ENCODE measurements at regions not wholly inside any gene's neighbourhood (a gene's known extent, or its start where the extent isn't known, plus 50 kb on each side); places are given as distances from the start of the nearest gene placed in this dataset.

GRCh38 chr3:94643400-94643799 lies 580.5 kb downstream of the NSUN3 start:
- intact Hi-C loops (cut with micrococcal nuclease) = no loop called here
- H3K79me2 ChIP-seq (ENCODE audit: control insufficient read depth, insufficient read depth, low read length) = no peaks in the 10 kb centered on the region
- DNase-seq (no peak), ATAC-seq (ENCODE audit: low read depth) (no peak)
- H3K4me1 ChIP-seq (ENCODE audit: control insufficient read depth in 2 of 2, insufficient read depth in 2 of 2, low read length in 2 of 2) = no peaks in the 10 kb centered on the region
- H3K4me3 Mint-ChIP-seq = no peak overlapping the region
- no peaks in the 10 kb centered on the region for H3K4me1 Mint-ChIP-seq
- no peaks in the 10 kb centered on the region for H3K27me3 Mint-ChIP-seq
- H3K27ac Mint-ChIP-seq = no peak overlapping the region
- WGBS (ENCODE audit: insufficient coverage) = 93% methylated on average over 3 of the region's 3 CpGs
- H3K9me3 Mint-ChIP-seq (ENCODE audit: insufficient read depth) = peaks cover 7% of the 10 kb centered on the region
- H3K36me3 ChIP-seq (replicated peaks in 1 of 2; ENCODE audit: control extremely low read depth in 1 of 2, control insufficient read depth in 1 of 2, extremely low read depth in 1 of 2, insufficient read depth in 2 of 2, low read length in 1 of 2) = no peaks in the 10 kb centered on the region
- H3K27ac ChIP-seq (ENCODE audit: low read length in 2 of 2) = no peak overlapping the region
- no peak for TF ChIP-seq EZH2 (IDR thresholded peaks at IDR 0.05; ENCODE audit: borderline replicate concordance, insufficient read depth, low read depth, low read length, poor library complexity, severe bottlenecking)
- no peak for TF ChIP-seq CTCF (IDR thresholded peaks at IDR 0.05)
- ChIA-PET CTCF (no interaction called here), POLR2A (no interaction called here)
- no peaks in the 10 kb centered on the region for H4K20me1 ChIP-seq (ENCODE audit: control insufficient read depth, insufficient read depth, low read length, poor library complexity, severe bottlenecking)
- H3K9me3 ChIP-seq (ENCODE audit: control extremely low read depth in 1 of 3, control insufficient read depth in 2 of 3, insufficient read depth in 1 of 3, low read length in 2 of 3) = peaks cover 0 to 10% (median 3%) of the 10 kb centered on the region in 3 donors
- no peak overlapping the region for H2AFZ ChIP-seq (ENCODE audit: insufficient read depth, low read depth, low read length, poor library complexity, severe bottlenecking)
- no peak overlapping the region for H3K9ac ChIP-seq (ENCODE audit: low read length)
- no peak overlapping the region for H3K4me3 ChIP-seq (ENCODE audit: control extremely low read depth in 1 of 5, extremely low read depth in 1 of 5, insufficient read depth in 1 of 5, low read depth in 2 of 5, low read length in 4 of 5)
- H3K27me3 ChIP-seq (replicated peaks in 1 of 4; ENCODE audit: control extremely low read depth in 1 of 4, control insufficient read depth in 3 of 4, insufficient read depth in 4 of 4, low read length in 3 of 4) = no peaks in the 10 kb centered on the region
- no peak overlapping the region for H3K4me2 ChIP-seq (replicated peaks; ENCODE audit: low read depth, low read length, poor library complexity, severe bottlenecking)

- no peaks in the 10 kb centered on the region for H3K27me3 ChIP-seq (replicated peaks in 1 of 4; ENCODE audit: control extremely low read depth in 1 of 4, control insufficient read depth in 3 of 4, insufficient read depth in 4 of 4, low read length in 3 of 4)
- no peaks in the 10 kb centered on the region for H3K79me2 ChIP-seq (ENCODE audit: control insufficient read depth, insufficient read depth, low read length)
- no peak overlapping the region for H2AFZ ChIP-seq (ENCODE audit: insufficient read depth, low read depth, low read length, poor library complexity, severe bottlenecking)
- H3K9ac ChIP-seq (ENCODE audit: low read length) = no peak overlapping the region
- ChIA-PET POLR2A (no interaction called here), CTCF (no interaction called here)
- H3K9me3 Mint-ChIP-seq (ENCODE audit: insufficient read depth) = peaks cover 4% of the 10 kb centered on the region
- no peaks in the 10 kb centered on the region for H3K27me3 Mint-ChIP-seq
- no peaks in the 10 kb centered on the region for H3K4me1 ChIP-seq (ENCODE audit: control insufficient read depth in 2 of 2, insufficient read depth in 2 of 2, low read length in 2 of 2)
- intact Hi-C loops (cut with micrococcal nuclease) = no loop called here
- H4K20me1 ChIP-seq (ENCODE audit: control insufficient read depth, insufficient read depth, low read length, poor library complexity, severe bottlenecking) = no peaks in the 10 kb centered on the region
- H3K27ac ChIP-seq (ENCODE audit: low read length in 2 of 2) = no peak overlapping the region
- TF ChIP-seq EZH2 (IDR thresholded peaks at IDR 0.05; ENCODE audit: borderline replicate concordance, insufficient read depth, low read depth, low read length, poor library complexity, severe bottlenecking) (no peak), CTCF (IDR thresholded peaks at IDR 0.05) (no peak)
- H3K4me1 Mint-ChIP-seq = no peaks in the 10 kb centered on the region
- H3K4me2 ChIP-seq (replicated peaks; ENCODE audit: low read depth, low read length, poor library complexity, severe bottlenecking) = no peak overlapping the region
- DNase-seq (no peak), ATAC-seq (ENCODE audit: low read depth) (no peak)
- H3K4me3 Mint-ChIP-seq = no peak overlapping the region
- peaks cover 0 to 10% (median 3%) of the 10 kb centered on the region in 3 donors for H3K9me3 ChIP-seq (ENCODE audit: control extremely low read depth in 1 of 3, control insufficient read depth in 2 of 3, insufficient read depth in 1 of 3, low read length in 2 of 3)
- H3K27ac Mint-ChIP-seq = no peak overlapping the region
- no peak overlapping the region for H3K4me3 ChIP-seq (ENCODE audit: control extremely low read depth in 1 of 5, extremely low read depth in 1 of 5, insufficient read depth in 1 of 5, low read depth in 2 of 5, low read length in 4 of 5)
- H3K36me3 ChIP-seq (replicated peaks in 1 of 2; ENCODE audit: control extremely low read depth in 1 of 2, control insufficient read depth in 1 of 2, extremely low read depth in 1 of 2, insufficient read depth in 2 of 2, low read length in 1 of 2) = no peaks in the 10 kb centered on the region
- no CpG with 5 or more reads among the region's 3 CpGs for WGBS (ENCODE audit: insufficient coverage)
Measured at GRCh38 chr3:94645790-94646189, 582.9 kb downstream of the NSUN3 start.

Measured in B cell (primary cell).